ENCODE measurements at regions not wholly inside any gene's neighbourhood (a gene's known extent, or its start where the extent isn't known, plus 50 kb on each side); places are given as distances from the start of the nearest gene placed in this dataset.

DNA sequence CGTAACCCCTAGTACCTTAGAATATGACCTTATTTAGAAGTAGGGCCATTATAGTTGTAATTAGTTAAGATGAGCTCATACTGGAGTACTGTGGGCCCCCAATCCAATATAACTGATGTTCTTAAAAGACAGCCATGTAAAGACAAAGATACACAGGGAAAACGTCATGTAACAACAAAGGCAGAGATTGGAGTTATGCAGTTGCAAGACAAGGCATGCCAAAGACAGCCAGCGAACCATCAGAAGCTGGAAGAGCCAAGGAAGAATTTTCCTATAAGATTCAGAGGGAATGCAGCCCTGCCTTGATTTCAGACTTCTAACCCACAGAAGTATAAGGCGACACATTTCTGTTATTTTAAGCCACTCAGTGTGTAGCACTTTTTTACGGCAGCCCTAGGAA, 55.9 kb upstream of the TLK1 start:
- Histone ChIP-seq H3K4me3 (no peak overlapping the region), H3K36me3 (no peaks in the 10 kb centered on the region), H3K9me3 (no peaks in the 10 kb centered on the region), H3K4me1 (no peaks in the 10 kb centered on the region), H3K27ac (no peak overlapping the region), H3K27me3 (no peaks in the 10 kb centered on the region)
- 75 to 78% methylated on average over 5 of the region's 5 CpGs for WGBS, 2 donors
- TF ChIP-seq, protein P1, sequence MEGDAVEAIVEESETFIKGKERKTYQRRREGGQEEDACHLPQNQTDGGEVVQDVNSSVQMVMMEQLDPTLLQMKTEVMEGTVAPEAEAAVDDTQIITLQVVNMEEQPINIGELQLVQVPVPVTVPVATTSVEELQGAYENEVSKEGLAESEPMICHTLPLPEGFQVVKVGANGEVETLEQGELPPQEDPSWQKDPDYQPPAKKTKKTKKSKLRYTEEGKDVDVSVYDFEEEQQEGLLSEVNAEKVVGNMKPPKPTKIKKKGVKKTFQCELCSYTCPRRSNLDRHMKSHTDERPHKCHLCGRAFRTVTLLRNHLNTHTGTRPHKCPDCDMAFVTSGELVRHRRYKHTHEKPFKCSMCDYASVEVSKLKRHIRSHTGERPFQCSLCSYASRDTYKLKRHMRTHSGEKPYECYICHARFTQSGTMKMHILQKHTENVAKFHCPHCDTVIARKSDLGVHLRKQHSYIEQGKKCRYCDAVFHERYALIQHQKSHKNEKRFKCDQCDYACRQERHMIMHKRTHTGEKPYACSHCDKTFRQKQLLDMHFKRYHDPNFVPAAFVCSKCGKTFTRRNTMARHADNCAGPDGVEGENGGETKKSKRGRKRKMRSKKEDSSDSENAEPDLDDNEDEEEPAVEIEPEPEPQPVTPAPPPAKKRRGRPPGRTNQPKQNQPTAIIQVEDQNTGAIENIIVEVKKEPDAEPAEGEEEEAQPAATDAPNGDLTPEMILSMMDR (IDR thresholded peaks at IDR 0.05) = no peak
- no peak for ATAC-seq
- DNase-seq = no peak
- no peak for FAIRE-seq
- intact Hi-C loops (cut with DNase I) = no loop called here

GRCh38 chr2:171214093-171214492, 53.4 kb upstream of the TLK1 start:
- Histone ChIP-seq H3K9me3 (no peaks in the 10 kb centered on the region), H3K36me3 (no peaks in the 10 kb centered on the region), H3K4me1 (no peaks in the 10 kb centered on the region), H3K4me3 (no peak overlapping the region), H3K27ac (no peak overlapping the region), H3K27me3 (no peaks in the 10 kb centered on the region)
- intact Hi-C loops (cut with DNase I) = no loop called here
- no peak for ATAC-seq
- FAIRE-seq = no peak
- 90 to 93% methylated on average over 5 of the region's 5 CpGs for WGBS, 2 donors
- TF ChIP-seq, protein P1 (IDR thresholded peaks at IDR 0.05) = no peak
- no peak for DNase-seq

DNA sequence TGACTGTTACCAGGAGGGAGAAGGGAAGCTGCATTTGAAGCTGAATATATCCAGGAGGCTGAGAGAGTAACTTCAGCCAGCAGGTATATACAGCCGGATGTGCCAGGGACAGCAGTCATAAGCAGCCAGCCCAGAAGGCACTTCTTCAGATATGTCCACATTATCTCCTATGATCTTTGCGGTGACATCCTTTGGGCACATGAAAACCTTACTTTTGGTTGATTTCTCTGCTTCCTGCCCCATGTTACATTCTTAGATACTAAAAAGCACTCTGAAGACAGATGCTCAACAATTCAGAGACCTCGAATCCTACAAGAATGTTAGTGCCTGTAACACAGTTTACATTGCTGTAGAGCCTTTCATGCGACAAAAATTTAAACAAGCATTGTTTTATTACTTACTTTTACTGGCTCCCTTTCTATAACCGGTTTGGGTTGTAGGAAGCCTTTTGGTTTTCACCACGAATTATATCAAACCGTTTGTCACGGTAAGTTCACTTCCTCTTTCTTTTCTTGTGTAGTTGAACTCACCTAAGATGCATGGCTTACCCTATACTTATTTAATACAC, 50.3 kb upstream of the TLK1 start:
- TF ChIP-seq, protein P1 (IDR thresholded peaks at IDR 0.05) = no peak
- no peak overlapping the region for H3K4me3 ChIP-seq
- no peak for FAIRE-seq
- no peaks in the 10 kb centered on the region for H3K36me3 ChIP-seq
- H3K27me3 ChIP-seq = no peaks in the 10 kb centered on the region
- H3K9me3 ChIP-seq = no peaks in the 10 kb centered on the region
- 67 to 79% methylated on average over 8 of the region's 8 CpGs for WGBS, 2 donors
- no peak for ATAC-seq
- no peaks in the 10 kb centered on the region for H3K4me1 ChIP-seq
- intact Hi-C loops (cut with DNase I) = no loop called here
- no peak overlapping the region for H3K27ac ChIP-seq
- DNase-seq = no peak
